ENCODE measurements at regions not wholly inside any gene's neighbourhood (a gene's known extent, or its start where the extent isn't known, plus 50 kb on each side); places are given as distances from the start of the nearest gene placed in this dataset.

DNA sequence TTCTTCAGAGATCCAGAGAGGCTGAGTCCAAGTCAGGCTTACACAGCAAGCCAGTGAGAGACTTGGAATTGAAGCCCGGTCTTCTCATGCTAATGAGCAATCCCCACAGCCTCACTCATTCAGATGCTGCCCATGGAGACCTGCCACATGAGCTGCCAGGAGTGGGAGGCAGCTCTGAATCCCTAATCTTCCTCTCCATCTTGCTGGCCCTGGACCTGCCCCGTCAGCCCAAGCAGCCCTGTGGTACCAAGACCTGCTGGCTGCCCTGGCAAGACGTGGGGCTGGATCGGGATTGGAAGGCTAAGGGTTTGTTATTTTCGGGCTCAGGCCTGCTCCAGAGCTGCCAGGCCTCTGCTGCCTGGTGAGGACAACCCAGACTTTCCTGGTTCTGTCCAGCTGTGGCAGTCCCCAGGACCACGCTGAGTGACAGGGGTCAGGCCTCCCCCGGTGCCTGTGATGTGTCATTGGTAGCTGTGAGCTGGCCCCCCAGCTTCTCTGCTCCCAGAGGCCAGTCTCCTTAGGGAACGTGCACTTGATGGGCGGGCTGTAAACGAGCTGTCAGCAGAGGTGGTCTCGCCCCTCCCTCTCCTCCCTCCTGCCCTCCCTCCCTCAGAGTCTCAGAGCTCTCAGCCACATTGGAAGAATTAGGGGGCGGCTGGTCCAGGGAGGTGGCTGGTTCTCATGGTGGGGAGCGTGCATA lies 135.0 kb downstream of the FOXD2 start:
- ATAC-seq (no peak), DNase-seq (no peak)
- intact Hi-C loops (cut with micrococcal nuclease): no loop called here
- WGBS (ENCODE audit: insufficient coverage): 86% methylated on average over 13 of the region's 13 CpGs
- Mint-ChIP-seq H3K4me3 (no peak overlapping the region), H3K27me3 (ENCODE audit: low read depth in 2 of 2) (peaks cover 7 to 10% of the 10 kb centered on the region in 2 donors), H3K36me3 (no peaks in the 10 kb centered on the region), H3K27ac (no peak overlapping the region), H3K9me3 (no peaks in the 10 kb centered on the region), H3K4me1 (no peaks in the 10 kb centered on the region)
- TF ChIP-seq, protein P1, sequence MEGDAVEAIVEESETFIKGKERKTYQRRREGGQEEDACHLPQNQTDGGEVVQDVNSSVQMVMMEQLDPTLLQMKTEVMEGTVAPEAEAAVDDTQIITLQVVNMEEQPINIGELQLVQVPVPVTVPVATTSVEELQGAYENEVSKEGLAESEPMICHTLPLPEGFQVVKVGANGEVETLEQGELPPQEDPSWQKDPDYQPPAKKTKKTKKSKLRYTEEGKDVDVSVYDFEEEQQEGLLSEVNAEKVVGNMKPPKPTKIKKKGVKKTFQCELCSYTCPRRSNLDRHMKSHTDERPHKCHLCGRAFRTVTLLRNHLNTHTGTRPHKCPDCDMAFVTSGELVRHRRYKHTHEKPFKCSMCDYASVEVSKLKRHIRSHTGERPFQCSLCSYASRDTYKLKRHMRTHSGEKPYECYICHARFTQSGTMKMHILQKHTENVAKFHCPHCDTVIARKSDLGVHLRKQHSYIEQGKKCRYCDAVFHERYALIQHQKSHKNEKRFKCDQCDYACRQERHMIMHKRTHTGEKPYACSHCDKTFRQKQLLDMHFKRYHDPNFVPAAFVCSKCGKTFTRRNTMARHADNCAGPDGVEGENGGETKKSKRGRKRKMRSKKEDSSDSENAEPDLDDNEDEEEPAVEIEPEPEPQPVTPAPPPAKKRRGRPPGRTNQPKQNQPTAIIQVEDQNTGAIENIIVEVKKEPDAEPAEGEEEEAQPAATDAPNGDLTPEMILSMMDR (IDR thresholded peaks at IDR 0.05): no peak
- Histone ChIP-seq H3K27me3 (ENCODE audit: control insufficient read depth, insufficient read depth, low read length) (no peaks in the 10 kb centered on the region), H3K4me3 (ENCODE audit: low read length) (no peak overlapping the region), H3K27ac (ENCODE audit: low read length) (no peak overlapping the region), H3K36me3 (ENCODE audit: control insufficient read depth, insufficient read depth, low read length) (no peaks in the 10 kb centered on the region), H3K4me1 (ENCODE audit: control insufficient read depth, insufficient read depth, low read length) (no peaks in the 10 kb centered on the region), H3K9me3 (ENCODE audit: control insufficient read depth, insufficient read depth, low read length) (no peaks in the 10 kb centered on the region)

DNA sequence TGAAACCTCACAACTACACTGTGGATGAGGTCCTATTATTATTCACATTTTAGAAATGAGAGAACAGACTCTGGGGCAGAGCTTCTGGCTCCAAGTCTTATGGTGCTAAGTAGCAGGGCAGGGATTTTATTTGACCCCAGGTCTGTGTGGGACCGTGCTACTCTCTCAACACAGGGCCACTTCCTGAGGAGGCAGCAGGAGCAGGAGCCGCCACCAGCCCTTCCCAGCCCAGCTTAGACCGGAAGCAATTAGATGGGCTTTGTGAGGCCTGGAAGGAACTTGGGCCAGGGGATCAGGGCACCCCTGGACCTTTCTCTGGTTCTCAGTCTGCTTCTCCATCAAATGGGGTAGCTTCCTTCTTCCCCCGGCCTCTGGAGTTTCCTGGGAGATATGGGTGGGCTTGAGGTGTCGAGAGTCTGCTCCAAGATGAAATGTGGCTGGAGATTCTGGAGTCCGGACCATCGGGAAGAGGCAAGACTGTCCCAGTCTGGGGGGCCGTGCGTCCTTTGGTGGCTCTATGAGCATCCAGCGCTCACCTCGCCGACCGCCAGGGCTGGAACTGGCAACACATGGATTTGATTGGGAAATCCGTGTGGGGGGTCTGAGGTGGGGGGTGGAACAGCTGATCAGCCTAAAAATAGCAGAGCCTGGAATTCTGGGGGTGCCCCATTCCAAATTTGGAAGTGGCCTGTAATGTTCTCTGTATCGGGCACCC lies 136.8 kb downstream of the FOXD2 start:
- Mint-ChIP-seq H3K27me3 (ENCODE audit: low read depth in 2 of 2) (peaks cover 6 to 10% of the 10 kb centered on the region in 2 donors), H3K27ac (no peak overlapping the region), H3K9me3 (no peaks in the 10 kb centered on the region), H3K4me1 (no peaks in the 10 kb centered on the region), H3K36me3 (no peaks in the 10 kb centered on the region), H3K4me3 (no peak overlapping the region)
- Histone ChIP-seq H3K4me3 (ENCODE audit: low read length) (no peak overlapping the region), H3K4me1 (ENCODE audit: control insufficient read depth, insufficient read depth, low read length) (no peaks in the 10 kb centered on the region), H3K36me3 (ENCODE audit: control insufficient read depth, insufficient read depth, low read length) (no peaks in the 10 kb centered on the region), H3K27me3 (ENCODE audit: control insufficient read depth, insufficient read depth, low read length) (no peaks in the 10 kb centered on the region), H3K9me3 (ENCODE audit: control insufficient read depth, insufficient read depth, low read length) (no peaks in the 10 kb centered on the region), H3K27ac (ENCODE audit: low read length) (no peak overlapping the region)
- WGBS (ENCODE audit: insufficient coverage): 86% methylated on average over 15 of the region's 15 CpGs
- ATAC-seq: no peak
- TF ChIP-seq, protein P1 (IDR thresholded peaks at IDR 0.05): no peak
- intact Hi-C loops (cut with micrococcal nuclease): no loop called here
- no peak for DNase-seq

DNA sequence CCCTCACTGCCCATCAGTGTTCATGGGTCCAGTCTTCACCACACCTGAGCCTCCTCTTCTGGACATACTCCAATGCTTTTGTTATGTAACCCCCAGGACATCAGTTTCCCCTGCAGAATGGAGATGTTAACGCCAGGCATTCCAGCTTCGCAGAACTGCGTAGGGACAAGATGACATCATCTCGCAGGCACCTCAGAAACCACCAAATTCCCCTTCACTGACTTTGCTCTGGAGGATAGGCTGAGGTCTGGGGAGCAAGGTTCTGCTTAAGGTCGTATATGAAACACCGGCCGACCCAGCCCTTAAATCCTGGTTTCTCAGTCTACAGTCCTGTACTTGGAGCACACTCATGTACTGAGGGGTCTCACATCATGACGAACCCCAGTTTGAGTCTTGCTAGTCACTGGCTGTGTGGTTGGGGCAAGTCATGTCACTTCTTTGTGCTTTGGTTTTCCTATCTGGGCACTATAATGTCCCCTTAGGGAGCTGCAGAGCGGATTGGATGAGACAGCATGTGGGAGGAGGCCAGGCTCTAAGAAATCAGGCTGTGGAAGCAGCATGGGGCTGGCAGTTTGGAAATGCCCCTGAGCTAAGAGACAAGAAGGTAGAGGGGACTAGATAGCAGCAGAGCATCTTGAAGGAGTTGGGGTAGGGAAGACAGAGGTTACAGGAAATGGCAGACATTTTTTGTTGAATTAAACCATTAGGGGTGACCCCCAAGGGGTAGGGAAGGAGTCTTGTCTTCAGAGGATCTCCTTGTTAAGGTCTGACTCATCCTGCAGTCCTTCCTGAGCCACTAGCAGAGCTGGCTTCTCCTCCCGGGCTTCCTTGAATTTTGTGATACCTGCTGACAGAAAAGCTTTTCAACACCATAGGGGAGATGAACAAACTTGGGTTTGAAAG lies 138.3 kb downstream of the FOXD2 start:
- Histone ChIP-seq H3K27me3 (ENCODE audit: control insufficient read depth, insufficient read depth, low read length) (no peaks in the 10 kb centered on the region), H3K27ac (ENCODE audit: low read length) (no peak overlapping the region), H3K4me3 (ENCODE audit: low read length) (no peak overlapping the region), H3K9me3 (ENCODE audit: control insufficient read depth, insufficient read depth, low read length) (no peaks in the 10 kb centered on the region), H3K4me1 (ENCODE audit: control insufficient read depth, insufficient read depth, low read length) (no peaks in the 10 kb centered on the region), H3K36me3 (ENCODE audit: control insufficient read depth, insufficient read depth, low read length) (no peaks in the 10 kb centered on the region)
- ATAC-seq (no peak), DNase-seq (no peak)
- no peaks in the 10 kb centered on the region for H3K9me3 Mint-ChIP-seq
- 86% methylated on average over 10 of the region's 10 CpGs for WGBS (ENCODE audit: insufficient coverage)
- intact Hi-C loops (cut with micrococcal nuclease): no loop called here
- TF ChIP-seq, protein P1 (IDR thresholded peaks at IDR 0.05): no peak
- H3K36me3 Mint-ChIP-seq: no peaks in the 10 kb centered on the region
- no peak overlapping the region for H3K27ac Mint-ChIP-seq
- peaks cover 0 to 8% of the 10 kb centered on the region in 2 donors for H3K27me3 Mint-ChIP-seq (ENCODE audit: low read depth in 2 of 2)
- H3K4me3 Mint-ChIP-seq: no peak overlapping the region
- no peaks in the 10 kb centered on the region for H3K4me1 Mint-ChIP-seq
